SK-N-SH treated with all-trans-retinoic acid at 6 μM for 48 hours (cell line): ENCODE measurements at regions not wholly inside any gene's neighbourhood (a gene's known extent, or its start where the extent isn't known, plus 50 kb on each side); places are given as distances from the start of the nearest gene placed in this dataset.

ENCODE experiments used
- OSR1 ChIP-seq: fragments of 250-450 bp; sonication (Bioruptor Pico); IDR thresholded peaks from 2 replicates; pipeline ENCODE4 v1.8.0; 2022; ENCODE audit warnings: moderate library complexity, mild to moderate bottlenecking, inconsistent platforms
- RARB ChIP-seq: fragments of 250-450 bp; sonication (Bioruptor Pico); IDR thresholded peaks from 2 replicates; pipeline ENCODE4 v1.8.0; 2021; ENCODE audit warnings: mild to moderate bottlenecking, moderate library complexity
- SNAI2 ChIP-seq: fragments of 250-450 bp; sonication (Bioruptor Pico); IDR thresholded peaks from 2 replicates; pipeline ENCODE4 v1.5.0; 2020; ENCODE audit warnings: mild to moderate bottlenecking, moderate library complexity
- ZFP30 ChIP-seq: fragments of 450-650 bp; formaldehyde crosslinking; IDR thresholded peaks from 2 replicates; pipeline ENCODE4 v1.5.0; 2022; ENCODE audit warnings: mild to moderate bottlenecking, moderate library complexity
- ZNF565 ChIP-seq: fragments of 450-650 bp; formaldehyde crosslinking; conservative IDR thresholded peaks from 2 replicates; pipeline ENCODE4 v1.5.0; 2020; ENCODE audit warnings: low read depth, mild to moderate bottlenecking, moderate library complexity
- ZNF70 ChIP-seq: fragments of 450-650 bp; formaldehyde crosslinking; IDR thresholded peaks from 2 replicates; pipeline ENCODE4 v1.5.0; 2020; ENCODE audit warnings: mild to moderate bottlenecking, moderate library complexity
- TF ChIP-seq, protein P1 (sequence below): fragments of 250-450 bp; sonication (Bioruptor Pico); IDR thresholded peaks from 2 replicates; pipeline ENCODE4 v1.8.0; 2020; ENCODE audit warnings: mild to moderate bottlenecking, moderate library complexity, borderline replicate concordance
- TF ChIP-seq, protein P2 (sequence below): fragments of 250-450 bp; sonication (Bioruptor Pico); IDR thresholded peaks from 2 replicates; pipeline ENCODE4 v1.5.1; 2020; ENCODE audit warnings: low read depth, mild to moderate bottlenecking, moderate library complexity
- TF ChIP-seq, protein P3 (sequence below): fragments of 250-450 bp; sonication (Bioruptor Pico); IDR thresholded peaks from 2 replicates; pipeline ENCODE4 v1.5.1; 2021; ENCODE audit warnings: mild to moderate bottlenecking, moderate library complexity

DNA sequence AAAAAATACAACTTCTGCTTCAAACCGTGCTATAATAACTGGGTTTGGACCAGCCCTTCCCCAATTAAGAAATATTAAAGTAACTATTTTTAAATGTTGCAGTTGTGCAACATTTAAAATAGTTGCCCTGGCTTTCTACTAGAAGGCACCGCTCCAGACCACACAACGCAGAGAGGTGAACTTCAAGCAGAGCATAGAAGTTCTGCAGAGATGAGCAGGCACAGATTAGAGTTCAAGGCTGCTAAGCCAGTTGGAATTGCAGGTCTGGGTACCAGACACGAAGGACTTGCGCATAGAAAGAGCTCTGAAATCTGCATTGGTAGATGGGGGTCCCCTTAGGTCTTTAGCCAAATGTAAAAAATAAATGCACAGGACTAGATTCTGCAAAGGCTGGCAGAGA lies 58.7 kb upstream of the GALNT10 start:
- TF ChIP-seq ZNF565 (CRISPR knock-in tag) (no peak), SNAI2 (CRISPR knock-in tag) (no peak), ZNF70 (CRISPR knock-in tag) (no peak), OSR1 (CRISPR knock-in tag) (no peak), RARB (no peak), ZFP30 (CRISPR knock-in tag) (no peak)
- TF ChIP-seq, protein P1, sequence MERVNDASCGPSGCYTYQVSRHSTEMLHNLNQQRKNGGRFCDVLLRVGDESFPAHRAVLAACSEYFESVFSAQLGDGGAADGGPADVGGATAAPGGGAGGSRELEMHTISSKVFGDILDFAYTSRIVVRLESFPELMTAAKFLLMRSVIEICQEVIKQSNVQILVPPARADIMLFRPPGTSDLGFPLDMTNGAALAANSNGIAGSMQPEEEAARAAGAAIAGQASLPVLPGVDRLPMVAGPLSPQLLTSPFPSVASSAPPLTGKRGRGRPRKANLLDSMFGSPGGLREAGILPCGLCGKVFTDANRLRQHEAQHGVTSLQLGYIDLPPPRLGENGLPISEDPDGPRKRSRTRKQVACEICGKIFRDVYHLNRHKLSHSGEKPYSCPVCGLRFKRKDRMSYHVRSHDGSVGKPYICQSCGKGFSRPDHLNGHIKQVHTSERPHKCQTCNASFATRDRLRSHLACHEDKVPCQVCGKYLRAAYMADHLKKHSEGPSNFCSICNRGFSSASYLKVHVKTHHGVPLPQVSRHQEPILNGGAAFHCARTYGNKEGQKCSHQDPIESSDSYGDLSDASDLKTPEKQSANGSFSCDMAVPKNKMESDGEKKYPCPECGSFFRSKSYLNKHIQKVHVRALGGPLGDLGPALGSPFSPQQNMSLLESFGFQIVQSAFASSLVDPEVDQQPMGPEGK (CRISPR knock-in tag) = no peak
- TF ChIP-seq, protein P2, sequence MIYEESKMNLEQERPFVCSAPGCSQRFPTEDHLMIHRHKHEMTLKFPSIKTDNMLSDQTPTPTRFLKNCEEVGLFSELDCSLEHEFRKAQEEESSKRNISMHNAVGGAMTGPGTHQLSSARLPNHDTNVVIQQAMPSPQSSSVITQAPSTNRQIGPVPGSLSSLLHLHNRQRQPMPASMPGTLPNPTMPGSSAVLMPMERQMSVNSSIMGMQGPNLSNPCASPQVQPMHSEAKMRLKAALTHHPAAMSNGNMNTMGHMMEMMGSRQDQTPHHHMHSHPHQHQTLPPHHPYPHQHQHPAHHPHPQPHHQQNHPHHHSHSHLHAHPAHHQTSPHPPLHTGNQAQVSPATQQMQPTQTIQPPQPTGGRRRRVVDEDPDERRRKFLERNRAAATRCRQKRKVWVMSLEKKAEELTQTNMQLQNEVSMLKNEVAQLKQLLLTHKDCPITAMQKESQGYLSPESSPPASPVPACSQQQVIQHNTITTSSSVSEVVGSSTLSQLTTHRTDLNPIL (CRISPR knock-in tag) = no peak
- TF ChIP-seq, protein P3, sequence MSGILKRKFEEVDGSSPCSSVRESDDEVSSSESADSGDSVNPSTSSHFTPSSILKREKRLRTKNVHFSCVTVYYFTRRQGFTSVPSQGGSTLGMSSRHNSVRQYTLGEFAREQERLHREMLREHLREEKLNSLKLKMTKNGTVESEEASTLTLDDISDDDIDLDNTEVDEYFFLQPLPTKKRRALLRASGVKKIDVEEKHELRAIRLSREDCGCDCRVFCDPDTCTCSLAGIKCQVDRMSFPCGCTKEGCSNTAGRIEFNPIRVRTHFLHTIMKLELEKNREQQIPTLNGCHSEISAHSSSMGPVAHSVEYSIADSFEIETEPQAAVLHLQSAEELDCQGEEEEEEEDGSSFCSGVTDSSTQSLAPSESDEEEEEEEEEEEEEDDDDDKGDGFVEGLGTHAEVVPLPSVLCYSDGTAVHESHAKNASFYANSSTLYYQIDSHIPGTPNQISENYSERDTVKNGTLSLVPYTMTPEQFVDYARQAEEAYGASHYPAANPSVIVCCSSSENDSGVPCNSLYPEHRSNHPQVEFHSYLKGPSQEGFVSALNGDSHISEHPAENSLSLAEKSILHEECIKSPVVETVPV (CRISPR knock-in tag) = no peak
